ENCODE measurements at regions not wholly inside any gene's neighbourhood (a gene's known extent, or its start where the extent isn't known, plus 50 kb on each side); places are given as distances from the start of the nearest gene placed in this dataset.
"Not testable (repeated sequence)": the region's sequence is repeated elsewhere in the genome, so short reads cannot be mapped to it uniquely, and the experiment has no call there.

DNA sequence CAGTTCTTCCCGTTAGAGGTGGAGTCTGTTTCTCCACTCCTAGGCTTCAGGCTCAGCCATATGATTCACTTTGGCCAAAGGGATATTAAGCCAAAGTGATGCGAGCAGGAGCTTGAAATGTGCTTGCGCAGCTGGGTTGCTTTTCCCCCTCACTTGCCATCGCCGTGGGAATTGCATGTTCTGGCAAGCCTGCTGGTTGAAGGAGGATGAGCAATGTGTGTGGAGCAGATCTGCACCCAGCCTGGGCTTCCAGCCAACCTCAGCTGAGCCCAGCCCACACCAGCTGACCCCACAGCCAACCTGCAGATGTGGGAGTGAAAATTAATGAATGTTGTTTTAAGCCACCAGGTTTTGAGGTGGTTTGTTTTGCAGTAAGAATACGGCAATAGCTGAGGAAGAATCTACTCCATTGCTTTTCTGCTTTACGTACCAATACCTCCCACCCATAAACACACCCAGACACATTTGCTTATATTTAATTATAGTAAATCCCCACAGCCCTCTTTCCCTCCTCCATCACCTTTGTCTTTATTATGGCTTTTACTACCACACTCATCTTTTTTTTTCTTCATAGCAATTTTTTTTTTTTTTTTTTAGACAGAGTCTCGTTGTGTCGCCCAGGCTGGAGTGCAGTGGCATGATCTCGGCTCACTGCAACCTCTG, 132.8 kb upstream of the FUNDC1 start:
- peak; percentile 5 for DNase-seq (ENCODE audit: low spot score)

DNA sequence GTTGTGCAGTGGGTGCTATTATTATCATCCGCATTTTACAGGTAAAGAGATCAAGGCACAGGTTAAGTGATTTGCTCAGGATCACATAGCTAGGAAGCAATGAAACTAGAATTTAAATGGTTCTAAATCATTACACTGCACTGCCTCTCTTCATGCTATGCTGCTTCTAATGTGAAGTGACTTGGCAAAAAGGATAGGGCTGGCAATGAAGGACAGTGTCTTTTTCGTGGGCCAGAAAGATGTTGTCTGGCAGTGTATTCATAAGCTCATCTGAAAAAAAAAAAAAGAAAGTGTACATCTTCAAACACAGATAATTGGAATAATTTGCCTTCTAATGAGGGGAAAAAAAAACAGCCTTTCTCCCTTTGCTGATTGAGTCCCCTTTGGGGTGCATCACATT, 132.2 kb upstream of the FUNDC1 start:
- no peak for DNase-seq (ENCODE audit: low spot score)

DNA sequence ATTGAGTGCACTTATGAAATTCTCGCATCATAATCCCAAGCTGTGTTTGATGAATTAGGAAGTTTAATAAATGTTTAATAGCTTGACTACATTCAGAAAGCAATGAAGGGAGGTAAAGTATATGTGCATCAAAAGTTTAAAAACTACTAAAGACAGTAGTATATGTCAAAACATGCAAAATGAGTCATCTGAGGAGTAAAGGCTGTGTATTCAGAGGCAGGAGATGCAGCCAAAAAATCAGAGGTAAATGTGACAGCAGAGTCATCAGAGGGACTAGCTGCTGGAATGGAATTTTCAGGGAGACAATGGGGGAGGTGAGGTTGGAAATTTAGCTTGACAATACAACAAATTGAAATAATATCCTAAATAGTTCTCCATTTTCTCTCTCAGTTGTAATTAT, 127.0 kb upstream of the FUNDC1 start:
- no peak for DNase-seq (ENCODE audit: low spot score)

DNA sequence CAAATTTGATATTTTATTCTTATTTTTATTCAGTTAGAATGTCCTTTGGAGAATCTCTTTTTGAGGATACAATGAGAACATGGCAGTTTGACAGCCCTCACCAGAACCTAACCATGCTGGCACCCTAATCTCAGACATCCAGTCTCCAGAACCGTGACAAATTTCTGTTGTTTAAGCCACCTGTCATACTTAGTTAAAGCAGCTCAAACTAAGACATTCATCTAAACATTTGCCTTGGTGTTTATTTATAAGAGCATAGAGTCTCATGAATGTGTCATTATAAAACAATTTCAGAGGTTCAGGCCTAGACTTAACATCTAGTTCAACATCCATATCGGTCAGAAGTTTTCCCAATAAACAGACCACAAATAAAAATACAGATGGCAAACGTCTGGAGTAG, 125.1 kb upstream of the FUNDC1 start:
- no peak for DNase-seq (ENCODE audit: low spot score)

DNA sequence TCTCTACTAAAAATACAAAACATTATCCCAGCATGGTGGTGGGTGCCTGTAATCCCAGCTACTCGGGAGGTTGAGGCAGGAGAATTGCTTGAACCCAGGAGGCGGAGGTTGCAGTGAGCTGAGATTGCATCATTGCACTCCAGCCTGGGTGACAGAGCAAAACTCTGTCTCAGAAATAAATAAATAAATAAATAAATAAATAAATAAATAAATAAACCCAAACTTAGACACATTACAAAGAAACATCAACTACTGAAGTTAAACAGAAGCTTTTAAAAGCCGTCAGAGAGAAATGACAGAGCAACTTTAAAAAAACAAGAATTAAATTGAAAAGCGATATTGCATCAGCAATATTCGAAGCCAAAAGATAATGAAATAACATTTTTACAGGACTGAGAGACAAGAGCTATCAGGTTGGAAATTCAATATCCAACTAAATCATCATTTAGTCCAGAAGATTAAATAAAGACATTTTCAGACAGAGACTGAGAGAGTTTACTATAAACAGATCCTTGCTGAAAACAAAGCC, 115.1 kb upstream of the FUNDC1 start:
- not testable (repeated sequence) for DNase-seq (ENCODE audit: low spot score)

DNA sequence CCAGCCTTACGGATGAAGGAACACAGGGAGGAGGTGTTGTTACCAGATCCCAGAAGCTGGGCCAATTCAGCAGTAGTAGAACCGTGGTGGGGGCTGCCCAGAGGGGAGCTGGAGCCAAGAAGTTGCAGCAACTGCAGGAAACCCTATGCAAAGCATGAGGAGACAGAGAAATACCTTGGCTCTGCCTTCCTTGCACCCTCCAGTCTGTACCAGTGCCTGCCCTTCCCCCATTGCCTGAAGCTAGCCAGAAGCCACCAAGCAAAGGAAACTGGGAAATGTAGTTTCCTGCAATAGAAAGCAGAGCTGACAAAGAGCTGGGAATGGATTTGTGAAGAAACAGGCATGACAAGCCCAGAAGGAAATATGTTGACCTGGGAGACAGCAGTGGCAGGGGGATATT, 108.7 kb upstream of the FUNDC1 start:
- no peak for DNase-seq (ENCODE audit: low spot score)

DNA sequence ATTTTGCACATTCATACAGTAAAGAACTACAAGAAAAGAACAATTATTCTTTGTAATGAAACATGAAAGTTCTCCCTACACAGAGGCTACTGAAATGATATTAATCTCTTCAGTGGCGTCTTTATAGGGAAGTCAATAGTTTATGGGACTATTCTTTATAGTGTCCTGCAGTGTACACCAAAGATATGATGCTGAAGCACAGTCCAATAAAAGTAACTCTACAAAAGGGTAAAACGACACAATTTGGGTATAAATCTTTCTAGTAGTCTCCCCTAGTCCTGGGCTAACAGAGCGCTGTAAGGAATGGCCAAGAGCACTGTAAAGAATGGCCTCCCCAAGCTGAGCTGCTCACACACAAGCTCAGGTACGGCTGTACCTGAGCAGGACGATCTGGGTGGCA, 101.1 kb upstream of the FUNDC1 start:
- no peak for DNase-seq (ENCODE audit: low spot score)

DNA sequence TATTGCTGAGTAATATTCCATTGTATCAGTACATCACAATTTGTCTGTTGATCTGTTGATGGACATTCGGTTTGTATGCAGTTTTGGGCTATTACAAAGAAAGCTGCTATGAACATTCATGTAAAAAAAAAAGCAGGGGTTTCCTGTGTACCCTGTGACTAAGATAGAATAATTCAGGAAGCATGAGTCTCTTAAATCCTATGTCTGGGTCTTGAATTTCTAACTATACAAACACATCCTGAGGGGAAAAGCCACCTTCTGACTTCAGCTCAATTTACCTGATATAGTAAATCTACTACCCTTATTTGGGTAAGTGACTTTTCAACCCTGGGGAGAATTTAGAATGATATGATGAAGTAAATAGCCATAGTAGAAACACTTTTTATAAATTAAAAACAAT, 94.6 kb upstream of the FUNDC1 start:
- DNase-seq (ENCODE audit: low spot score): no peak

DNA sequence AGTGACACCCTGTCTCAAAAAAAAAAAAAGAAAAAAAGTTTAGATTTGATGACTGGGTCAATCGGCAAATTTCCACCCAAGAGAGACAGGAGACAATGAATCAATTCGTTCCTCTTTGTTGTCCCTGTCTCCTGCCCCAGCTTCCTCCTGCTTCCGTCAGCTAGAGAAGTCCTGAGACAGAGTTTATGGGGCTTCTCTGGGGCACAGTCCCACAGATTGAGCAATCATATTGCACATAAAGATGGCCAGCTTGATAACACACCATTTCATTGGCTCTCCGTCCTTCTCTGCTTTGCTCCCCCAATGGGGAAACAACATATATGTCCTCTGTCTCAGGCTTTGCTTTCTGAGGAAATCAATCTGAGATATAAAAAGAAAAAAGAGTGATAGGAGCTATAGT, 78.4 kb upstream of the FUNDC1 start:
- DNase-seq (ENCODE audit: low spot score): no peak

DNA sequence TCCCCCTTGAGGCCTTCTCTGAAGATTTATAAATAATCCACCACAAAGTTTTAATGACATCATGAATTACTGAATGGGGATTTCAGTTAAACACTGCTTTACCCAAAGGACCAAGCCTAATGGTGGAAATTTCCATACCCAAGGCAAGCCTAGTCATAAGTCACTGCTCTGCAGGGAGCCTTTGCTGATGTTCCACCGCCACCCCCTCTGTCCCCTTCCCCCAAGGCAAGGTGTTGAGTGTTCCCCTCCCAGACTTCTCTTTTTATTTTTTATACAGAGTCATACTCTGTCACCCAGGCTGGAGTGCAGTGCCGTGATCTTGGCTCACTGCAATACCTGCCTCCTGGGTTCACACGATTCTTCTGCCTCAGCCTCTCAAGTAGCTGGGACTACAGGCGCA, 76.4 kb upstream of the FUNDC1 start:
- DNase-seq (ENCODE audit: low spot score): no peak

DNA sequence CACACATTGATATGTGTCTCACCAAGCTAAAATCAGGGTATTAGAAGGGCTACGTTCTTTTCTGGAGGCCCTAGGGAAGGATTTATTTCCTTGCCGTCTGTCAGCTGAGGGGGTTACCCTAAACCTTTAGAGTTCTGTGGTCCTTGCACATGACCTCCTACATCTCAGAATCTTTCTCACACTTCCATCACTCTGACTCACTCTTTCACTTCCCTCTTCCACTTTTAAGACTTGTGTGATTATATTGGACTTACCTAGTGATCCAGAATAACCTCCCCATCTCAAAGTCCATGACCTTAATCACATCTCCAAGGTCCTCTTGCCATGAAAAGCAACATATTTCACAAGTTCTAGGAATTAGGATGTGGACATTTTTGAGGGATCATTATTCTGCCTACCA, 53.6 kb upstream of the FUNDC1 start:
- no peak for DNase-seq (ENCODE audit: low spot score)

Data from pons (tissue), 1 donor.